GM13977 (cell line): ENCODE measurements at regions not wholly inside any gene's neighbourhood (a gene's known extent, or its start where the extent isn't known, plus 50 kb on each side); places are given as distances from the start of the nearest gene placed in this dataset.

Experiments used
- DNase-seq: peaks from one replicate; pipeline ENCODE4 v3.0.0; 2012; ENCODE audit warnings: low spot score
- in situ Hi-C: fragments of 300-500 bp; cut with MboI; formaldehyde crosslinking; loops from one replicate; pipeline ENCODE4 v1.12.0; 2022; ENCODE audit warnings: low sequenced_read_pairs, low pct_unique_long_range_greater_than_20kb, mixed read lengths, inconsistent platforms; ENCODE audit not compliant: unreplicated experiment
- TF ChIP-seq, protein P1 (sequence below): IDR thresholded peaks from 2 replicates; pipeline ENCODE4 v1.5.1; 2012; ENCODE audit warnings: mild to moderate bottlenecking, control low read depth; ENCODE audit not compliant: insufficient read depth; ENCODE audit errors: extremely low read depth, missing control alignments

DNA sequence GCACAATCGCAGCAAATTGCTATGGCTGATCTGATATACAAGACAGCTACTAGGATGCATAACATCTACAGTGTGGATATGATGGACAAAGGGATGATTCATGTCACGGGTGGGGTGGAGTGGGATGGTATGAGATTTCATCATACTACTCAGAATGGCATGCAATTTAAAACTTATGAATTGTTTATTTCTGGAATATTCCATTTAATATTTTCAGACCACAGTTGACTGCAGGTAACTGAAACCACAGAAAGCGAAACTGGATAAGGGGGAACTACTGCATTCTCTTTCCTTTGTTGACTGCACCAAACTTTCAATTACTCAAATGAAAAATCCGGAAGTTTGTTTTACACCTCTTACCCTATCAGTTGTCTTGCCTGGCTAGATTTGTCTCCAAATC, 94.4 kb upstream of the NEUROD1 start:
- no peak for DNase-seq
- in situ Hi-C loops: no loop called here
- TF ChIP-seq, protein P1, sequence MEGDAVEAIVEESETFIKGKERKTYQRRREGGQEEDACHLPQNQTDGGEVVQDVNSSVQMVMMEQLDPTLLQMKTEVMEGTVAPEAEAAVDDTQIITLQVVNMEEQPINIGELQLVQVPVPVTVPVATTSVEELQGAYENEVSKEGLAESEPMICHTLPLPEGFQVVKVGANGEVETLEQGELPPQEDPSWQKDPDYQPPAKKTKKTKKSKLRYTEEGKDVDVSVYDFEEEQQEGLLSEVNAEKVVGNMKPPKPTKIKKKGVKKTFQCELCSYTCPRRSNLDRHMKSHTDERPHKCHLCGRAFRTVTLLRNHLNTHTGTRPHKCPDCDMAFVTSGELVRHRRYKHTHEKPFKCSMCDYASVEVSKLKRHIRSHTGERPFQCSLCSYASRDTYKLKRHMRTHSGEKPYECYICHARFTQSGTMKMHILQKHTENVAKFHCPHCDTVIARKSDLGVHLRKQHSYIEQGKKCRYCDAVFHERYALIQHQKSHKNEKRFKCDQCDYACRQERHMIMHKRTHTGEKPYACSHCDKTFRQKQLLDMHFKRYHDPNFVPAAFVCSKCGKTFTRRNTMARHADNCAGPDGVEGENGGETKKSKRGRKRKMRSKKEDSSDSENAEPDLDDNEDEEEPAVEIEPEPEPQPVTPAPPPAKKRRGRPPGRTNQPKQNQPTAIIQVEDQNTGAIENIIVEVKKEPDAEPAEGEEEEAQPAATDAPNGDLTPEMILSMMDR: no peak

DNA sequence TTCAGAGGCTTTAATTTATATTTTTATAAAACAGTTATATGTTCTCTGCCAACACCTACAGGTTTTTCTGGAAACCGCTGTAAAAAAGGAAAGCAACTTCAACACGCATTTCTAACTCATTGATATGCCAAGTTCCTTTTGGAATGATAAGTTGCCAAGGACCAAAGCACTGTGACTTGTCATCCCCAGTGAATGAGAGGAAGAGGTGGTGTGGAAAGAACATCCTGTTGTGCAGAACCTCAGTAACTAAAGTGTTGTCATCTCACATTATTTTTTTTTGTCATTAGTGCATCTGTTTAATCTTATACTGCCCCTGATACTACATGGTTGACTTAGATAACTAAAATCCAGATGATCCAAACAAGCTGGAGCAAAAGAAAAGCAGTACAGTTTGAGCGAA, 96.0 kb upstream of the NEUROD1 start:
- DNase-seq: no peak
- in situ Hi-C loops: no loop called here
- TF ChIP-seq, protein P1: no peak

DNA sequence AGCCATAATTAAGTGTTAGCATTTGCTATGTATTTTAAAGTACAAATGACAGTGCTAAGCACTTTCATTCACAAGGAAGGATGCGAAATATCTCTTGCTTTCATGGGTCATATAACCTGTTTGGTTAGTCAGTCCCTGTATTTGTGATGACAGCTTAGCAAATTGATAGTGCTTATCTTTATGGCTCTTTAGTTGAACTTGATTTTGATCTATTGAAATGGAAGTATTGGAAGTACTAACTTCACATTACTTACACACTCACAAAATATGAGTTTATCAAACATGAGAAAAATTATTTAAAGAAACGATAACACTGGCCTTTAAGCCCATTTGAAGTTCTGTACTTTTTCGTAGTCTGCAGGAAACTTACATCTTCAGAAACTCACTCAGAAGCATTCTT, 97.4 kb upstream of the NEUROD1 start:
- in situ Hi-C loops: no loop called here
- TF ChIP-seq, protein P1: no peak
- DNase-seq: no peak

DNA sequence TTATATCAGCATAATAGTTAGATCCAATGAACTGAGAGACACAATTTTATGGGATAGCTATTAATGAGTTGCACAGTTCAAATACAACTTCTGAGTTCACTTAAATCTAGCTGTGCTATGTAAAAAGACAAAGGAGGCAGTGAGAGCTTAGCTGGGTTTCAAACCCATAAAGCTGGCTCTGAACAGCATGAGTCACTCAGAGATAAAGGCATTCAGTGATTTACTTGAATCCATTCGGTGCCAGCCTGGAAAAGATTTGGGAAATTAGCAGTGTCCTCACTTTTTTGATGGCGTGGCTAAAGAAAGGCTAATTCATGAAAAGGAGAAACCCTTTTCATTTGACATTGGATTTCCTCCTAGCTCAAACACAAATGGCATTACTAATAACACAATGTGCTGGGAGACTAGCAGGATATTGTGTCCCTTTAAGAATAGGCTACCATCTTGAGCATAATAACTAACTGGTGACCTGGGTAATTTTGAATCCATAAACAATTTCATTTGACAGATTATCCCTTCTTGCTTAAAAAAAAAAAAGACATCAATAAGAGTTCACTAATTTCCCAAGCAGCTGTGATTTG, 98.4 kb upstream of the NEUROD1 start:
- no peak for DNase-seq
- TF ChIP-seq, protein P1: no peak
- in situ Hi-C loops: no loop called here

GRCh38 chr2:181779288-181780021, 99.1 kb upstream of the NEUROD1 start:
- TF ChIP-seq, protein P1: no peak
- in situ Hi-C loops: no loop called here
- no peak for DNase-seq

DNA sequence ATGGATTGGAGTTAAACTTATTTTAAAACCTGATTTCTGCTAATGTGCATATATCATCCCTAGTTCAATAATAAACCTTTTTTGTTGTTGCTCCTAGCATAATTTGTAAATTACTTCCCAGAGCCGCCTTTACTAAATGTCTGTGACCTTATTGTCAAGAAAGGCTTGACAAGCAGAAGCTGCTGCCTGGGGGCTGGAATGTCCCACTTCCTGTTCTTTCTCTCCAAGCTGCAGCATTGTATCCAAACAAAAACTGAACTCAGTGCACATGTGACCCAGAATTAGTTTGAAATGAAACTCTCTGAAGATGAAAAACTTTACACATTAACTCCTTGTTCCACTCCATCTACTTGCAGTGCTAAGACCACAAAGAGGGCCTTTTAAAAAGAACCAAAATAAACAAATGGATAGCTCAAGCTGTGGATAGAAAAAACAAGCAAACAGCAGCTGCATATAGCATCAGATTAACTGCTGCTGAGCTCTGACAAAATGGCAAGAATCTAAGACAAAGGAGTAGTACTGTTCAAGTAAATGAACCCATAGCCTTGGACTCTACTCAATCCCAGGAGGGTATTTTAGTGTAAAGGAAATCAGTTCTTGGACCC, 99.8 kb upstream of the NEUROD1 start:
- TF ChIP-seq, protein P1: no peak
- in situ Hi-C loops: no loop called here
- DNase-seq: no peak
